NB4 (cell line): ENCODE measurements at regions not wholly inside any gene's neighbourhood (a gene's known extent, or its start where the extent isn't known, plus 50 kb on each side); places are given as distances from the start of the nearest gene placed in this dataset.
"Not testable (repeated sequence)": the region's sequence is repeated elsewhere in the genome, so short reads cannot be mapped to it uniquely, and the experiment has no call there.

ENCODE experiments used
- DNase-seq: peaks from one replicate; pipeline ENCODE4 v3.0.0; 2010; ENCODE audit warnings: low read depth
- H3K4me3 ChIP-seq: one replicate; pipeline ENCODE4 v1.5.1; 2011; ENCODE audit warnings: mild to moderate bottlenecking, low read depth, low read length, moderate library complexity
- MYC ChIP-seq: IDR thresholded peaks from 2 replicates; pipeline ENCODE4 v1.6.1; 2011; ENCODE audit warnings: low read depth, low read length
- POLR2A ChIP-seq: IDR thresholded peaks from 2 replicates; pipeline ENCODE4 v1.6.1; 2011; ENCODE audit warnings: mild to moderate bottlenecking; ENCODE audit not compliant: insufficient read length; ENCODE audit errors: extremely low read depth
- TF ChIP-seq, protein P1 (sequence below): IDR thresholded peaks from 2 replicates; pipeline ENCODE4 v1.6.1; 2011; ENCODE audit warnings: low read depth, low read length
- TF ChIP-seq, protein P2 (sequence below): IDR thresholded peaks from one replicate; pipeline ENCODE4 v1.5.1; 2012; ENCODE audit warnings: low read depth, low read length

DNA sequence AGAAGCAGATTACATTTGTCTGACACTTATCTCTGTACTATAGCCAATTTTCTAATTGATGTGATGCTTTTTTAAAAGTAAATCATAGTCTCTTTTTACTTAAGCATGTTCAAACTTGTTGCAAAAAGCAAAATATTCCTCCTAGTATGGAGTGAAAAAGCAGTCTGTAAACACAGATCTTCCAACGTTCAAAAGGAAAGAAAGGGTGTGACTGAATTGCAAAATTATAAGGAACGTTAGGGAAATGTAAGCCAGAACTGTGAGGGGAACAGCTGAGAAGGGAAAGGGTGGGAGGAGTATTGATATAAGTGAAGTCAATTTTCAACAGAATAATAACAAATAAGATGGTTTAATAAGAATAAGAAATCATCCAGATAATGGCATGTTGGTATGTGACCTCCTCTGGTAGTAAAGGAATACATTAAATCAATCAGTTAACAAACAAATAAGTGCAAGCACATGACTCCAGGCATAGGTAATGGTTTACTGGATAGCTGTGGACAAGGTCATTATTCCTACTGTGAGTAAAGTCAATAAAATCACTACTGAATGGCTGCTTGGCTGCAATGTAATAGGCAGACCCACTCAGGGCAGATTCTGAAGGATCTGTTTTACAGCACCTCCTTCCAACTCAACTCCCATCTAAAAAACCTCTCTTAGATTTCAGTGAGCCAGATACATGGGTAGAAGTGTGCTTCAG lies 239.1 kb upstream of the NMUR2 start:
- TF ChIP-seq, protein P1, sequence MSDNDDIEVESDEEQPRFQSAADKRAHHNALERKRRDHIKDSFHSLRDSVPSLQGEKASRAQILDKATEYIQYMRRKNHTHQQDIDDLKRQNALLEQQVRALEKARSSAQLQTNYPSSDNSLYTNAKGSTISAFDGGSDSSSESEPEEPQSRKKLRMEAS = no peak
- TF ChIP-seq POLR2A (no peak), MYC (no peak)
- TF ChIP-seq, protein P2, sequence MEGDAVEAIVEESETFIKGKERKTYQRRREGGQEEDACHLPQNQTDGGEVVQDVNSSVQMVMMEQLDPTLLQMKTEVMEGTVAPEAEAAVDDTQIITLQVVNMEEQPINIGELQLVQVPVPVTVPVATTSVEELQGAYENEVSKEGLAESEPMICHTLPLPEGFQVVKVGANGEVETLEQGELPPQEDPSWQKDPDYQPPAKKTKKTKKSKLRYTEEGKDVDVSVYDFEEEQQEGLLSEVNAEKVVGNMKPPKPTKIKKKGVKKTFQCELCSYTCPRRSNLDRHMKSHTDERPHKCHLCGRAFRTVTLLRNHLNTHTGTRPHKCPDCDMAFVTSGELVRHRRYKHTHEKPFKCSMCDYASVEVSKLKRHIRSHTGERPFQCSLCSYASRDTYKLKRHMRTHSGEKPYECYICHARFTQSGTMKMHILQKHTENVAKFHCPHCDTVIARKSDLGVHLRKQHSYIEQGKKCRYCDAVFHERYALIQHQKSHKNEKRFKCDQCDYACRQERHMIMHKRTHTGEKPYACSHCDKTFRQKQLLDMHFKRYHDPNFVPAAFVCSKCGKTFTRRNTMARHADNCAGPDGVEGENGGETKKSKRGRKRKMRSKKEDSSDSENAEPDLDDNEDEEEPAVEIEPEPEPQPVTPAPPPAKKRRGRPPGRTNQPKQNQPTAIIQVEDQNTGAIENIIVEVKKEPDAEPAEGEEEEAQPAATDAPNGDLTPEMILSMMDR = no peak
- H3K4me3 ChIP-seq = no peak overlapping the region
- DNase-seq = no peak

DNA sequence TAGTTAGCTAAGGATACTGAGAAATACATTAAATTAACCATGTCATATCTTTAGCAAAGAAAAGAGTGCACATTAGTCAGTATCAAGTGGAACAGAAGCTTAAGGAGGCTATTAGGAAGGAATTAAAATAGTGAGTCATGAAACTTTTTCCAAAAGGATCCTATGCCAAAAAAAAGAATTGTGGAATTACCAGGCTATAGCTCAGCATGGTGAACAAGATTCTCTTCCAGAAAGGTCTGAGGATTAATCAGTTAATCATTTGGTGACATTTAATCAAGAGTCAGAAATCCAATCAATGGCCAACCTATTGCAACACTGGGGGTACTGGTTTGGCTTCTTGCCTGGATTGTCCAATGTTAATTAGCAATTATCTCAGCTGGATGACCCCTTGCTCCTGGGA lies 244.5 kb upstream of the NMUR2 start:
- no peak for DNase-seq
- no peak overlapping the region for H3K4me3 ChIP-seq
- TF ChIP-seq, protein P1 = no peak

DNA sequence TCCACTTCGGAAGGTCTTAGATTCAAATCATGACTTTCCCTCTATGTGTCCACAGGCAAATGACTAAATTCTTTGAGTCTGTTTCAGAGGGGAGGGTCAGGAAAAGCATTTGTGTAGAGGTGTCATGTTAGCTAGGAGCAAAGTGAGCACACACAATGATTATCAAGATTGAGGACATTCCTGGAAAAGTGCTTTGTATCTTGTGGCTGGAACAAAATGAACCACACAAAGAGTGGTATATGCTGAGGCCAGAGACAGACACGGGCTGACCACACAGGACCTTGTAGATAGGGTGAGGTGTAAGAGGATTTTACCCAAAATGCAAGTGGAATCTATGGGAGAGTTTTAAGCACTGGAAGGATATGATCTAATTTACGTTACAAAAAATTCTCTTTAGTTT lies 245.3 kb upstream of the NMUR2 start:
- no peak overlapping the region for H3K4me3 ChIP-seq
- no peak for DNase-seq
- TF ChIP-seq POLR2A (no peak), MYC (no peak)
- TF ChIP-seq, protein P2 = no peak
- TF ChIP-seq, protein P1 = no peak

DNA sequence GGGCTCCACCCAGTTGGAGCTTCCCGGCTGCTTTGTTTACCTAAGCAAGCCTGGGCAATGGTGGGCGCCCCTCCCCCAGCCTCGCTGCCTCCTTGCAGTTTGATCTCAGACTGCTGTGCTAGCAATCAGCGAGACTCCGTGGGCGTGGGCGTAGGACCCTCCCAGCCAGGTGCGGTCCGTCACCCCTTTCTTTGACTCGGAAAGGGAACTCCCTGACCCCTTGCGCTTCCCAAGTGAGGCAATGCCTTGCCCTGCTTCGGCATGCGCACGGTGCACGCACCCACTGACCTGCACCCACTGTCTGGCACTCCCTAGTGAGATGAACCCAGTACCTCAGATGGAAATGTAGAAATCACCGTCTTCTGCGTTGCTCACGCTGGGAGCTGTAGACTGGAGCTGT lies 254.4 kb upstream of the NMUR2 start:
- not testable (repeated sequence) for DNase-seq, H3K4me3 ChIP-seq

DNA sequence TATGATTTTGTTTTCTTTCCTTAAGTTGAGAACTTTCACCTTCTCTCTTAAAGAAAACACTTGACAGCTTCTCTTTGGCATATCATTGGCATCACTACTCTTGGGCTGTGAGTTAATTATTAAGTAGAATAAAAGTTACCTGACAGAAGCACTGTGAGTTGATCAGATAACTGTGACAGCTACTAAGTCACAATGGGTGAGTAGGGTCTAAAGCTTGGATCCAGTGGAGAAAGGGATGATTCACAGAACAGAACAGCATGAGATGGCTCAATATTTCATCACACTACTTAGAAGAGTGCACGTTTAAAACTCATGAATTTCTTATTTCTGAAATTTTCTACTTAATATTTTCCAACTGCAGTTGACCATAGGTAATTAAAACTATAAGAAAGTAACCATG lies 268.5 kb upstream of the NMUR2 start:
- TF ChIP-seq POLR2A (no peak), MYC (no peak)
- TF ChIP-seq, protein P1 = no peak
- TF ChIP-seq, protein P2 = no peak
- H3K4me3 ChIP-seq = no peak overlapping the region
- no peak for DNase-seq

DNA sequence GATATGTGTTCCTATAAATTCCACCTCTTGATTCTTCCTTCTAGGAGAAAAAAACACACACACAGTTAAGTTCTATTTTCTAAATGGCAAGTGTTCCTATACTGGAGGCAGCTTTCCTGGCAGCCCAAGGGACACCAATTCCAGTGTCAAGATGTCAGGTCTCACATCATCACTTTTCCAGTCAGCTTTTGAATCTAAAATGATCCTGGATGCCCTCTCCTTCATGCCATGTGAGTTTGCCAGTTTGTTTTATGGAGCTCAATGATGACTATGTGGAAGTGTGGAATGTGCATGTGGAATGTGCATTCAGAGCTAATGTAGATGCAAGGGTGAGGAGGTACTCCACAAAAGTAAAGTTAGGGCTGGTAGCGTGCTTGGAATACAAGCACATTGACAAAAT lies 269.3 kb upstream of the NMUR2 start:
- H3K4me3 ChIP-seq = no peak overlapping the region
- no peak for DNase-seq
- no peak for TF ChIP-seq POLR2A
- TF ChIP-seq MYC = no peak
- TF ChIP-seq, protein P2 = no peak
- TF ChIP-seq, protein P1 = no peak

DNA sequence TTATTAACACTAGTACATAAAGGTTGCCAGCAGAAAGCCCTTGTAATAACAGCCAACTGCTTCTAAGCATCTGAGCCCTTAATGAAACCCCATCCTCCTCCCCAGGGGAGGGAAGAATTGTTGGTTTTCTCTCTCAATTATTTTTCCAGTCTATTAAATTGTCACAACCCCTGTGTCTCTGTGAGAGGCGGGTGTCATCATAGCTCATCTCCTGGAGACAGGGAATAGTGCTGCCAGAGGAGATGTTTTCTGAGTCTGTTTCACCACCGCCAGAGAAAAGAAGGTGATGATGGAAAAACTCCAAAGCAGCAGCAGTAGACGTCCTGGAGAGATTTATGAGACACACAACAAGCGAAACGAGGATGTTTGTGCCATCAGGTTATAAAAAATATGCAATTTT lies 271.1 kb upstream of the NMUR2 start:
- no peak for DNase-seq
- no peak overlapping the region for H3K4me3 ChIP-seq
- no peak for TF ChIP-seq POLR2A
- TF ChIP-seq MYC = no peak
- TF ChIP-seq, protein P1 = no peak
- TF ChIP-seq, protein P2 = no peak
